HepG2 (cell line): ENCODE measurements at regions not wholly inside any gene's neighbourhood (a gene's known extent, or its start where the extent isn't known, plus 50 kb on each side); places are given as distances from the start of the nearest gene placed in this dataset.

Experiments used
- ATAC-seq: fragments of 200-7000 bp; cut with Tn5 transposase; 3 replicates; pipeline ENCODE4 v1.9.1; 2020; ENCODE audit warnings: mild to moderate bottlenecking, moderate library complexity
- BruUV-seq: library from RNA; stranded (reverse); fragments of 400-500 nt; replicated peaks from 2 replicates; lab custom pipeline; 2021; lab: Mats Ljungman, UMichigan
- CTCF ChIA-PET: fragments of 300-600 bp; formaldehyde crosslinking; extraction: SDS; loops from one replicate; lab custom pipeline; 2021; ENCODE audit warnings: low total read pairs, inconsistent platforms, low intra/inter-chr PET ratio; lab: Yijun Ruan, JAX
- POLR2A ChIA-PET: fragments of 350-600 bp; sonication (Branson Sonifier 250); formaldehyde crosslinking; loops from one replicate; lab custom pipeline; 2020; ENCODE audit warnings: antibody characterized with exemption, inconsistent platforms; lab: Yijun Ruan, JAX
- DNase-seq: peaks from one replicate; pipeline ENCODE4 v3.0.0-alpha.2; 2015; ENCODE audit warnings: low spot score
- FAIRE-seq: peaks from 3 replicates; lab custom pipeline; 2011; peaks lifted over from hg19 to GRCh38; lab: Jason Lieb, UNC
- H2AFZ ChIP-seq: one replicate; pipeline ENCODE4 v1.6.1; 2011; ENCODE audit warnings: low read length, inconsistent platforms
- H3K27ac ChIP-seq: fragments of 300-600 bp; 3 replicates; pipeline ENCODE4 v1.8.0; 2011; ENCODE audit warnings: mixed run types, mild to moderate bottlenecking, mixed read lengths, low read length, inconsistent platforms; ENCODE audit not compliant: insufficient read depth; ENCODE audit errors: extremely low read length
- H3K27me3 ChIP-seq, 2 experiments: fragments of 200-600 bp in 1 of 2; 2 replicates in 1 of 2; 3 replicates in 1 of 2; pipeline versions ENCODE4 v1.6.0 to v1.8.0; 2011; ENCODE audit warnings: low read length in 2 of 2, mild to moderate bottlenecking in 2 of 2, moderate library complexity in 2 of 2, inconsistent platforms in 1 of 2; ENCODE audit not compliant: insufficient read depth in 2 of 2, control insufficient read depth in 1 of 2
- H3K36me3 ChIP-seq, 2 experiments: fragments of 200-600 bp in 1 of 2; replicated peaks in 1 of 2; 2 replicates in 1 of 2; 3 replicates in 1 of 2; pipeline versions ENCODE4 v1.5.1 to v1.8.0; 2011; ENCODE audit warnings: low read length in 2 of 2, inconsistent platforms in 1 of 2; ENCODE audit not compliant: insufficient read depth in 2 of 2, control insufficient read depth in 1 of 2
- H3K4me1 ChIP-seq: 2 replicates; pipeline ENCODE4 v1.5.1; 2012; ENCODE audit warnings: low read length, inconsistent platforms; ENCODE audit not compliant: insufficient read depth
- H3K4me2 ChIP-seq: 2 replicates; pipeline ENCODE4 v1.6.0; 2011; ENCODE audit warnings: low read depth, low read length, inconsistent platforms
- H3K4me3 ChIP-seq, 3 experiments: fragments of 200-600 bp in 1 of 3; sonication (generic), shearing (Covaris generic) in 1 of 3; replicated peaks in 1 of 3; 2 replicates each; pipeline ENCODE4 v1.5.1; 2011 to 2016; ENCODE audit warnings: low read length in 3 of 3, inconsistent platforms in 2 of 3, low read depth in 2 of 3, mild to moderate bottlenecking in 2 of 3, control low read depth in 1 of 3, mixed read lengths in 1 of 3; ENCODE audit not compliant: insufficient read depth in 1 of 3
- H3K79me2 ChIP-seq: one replicate; pipeline ENCODE4 v1.6.1; 2011; ENCODE audit warnings: low read length, inconsistent platforms; ENCODE audit not compliant: insufficient read depth
- H3K9ac ChIP-seq: 2 replicates; pipeline ENCODE4 v1.6.0; 2011; ENCODE audit warnings: mild to moderate bottlenecking, low read depth, low read length, inconsistent platforms; ENCODE audit not compliant: insufficient read depth
- H3K9me3 ChIP-seq: 2 replicates; pipeline ENCODE4 v1.5.1; 2012; ENCODE audit warnings: mild to moderate bottlenecking, low read length
- H4K20me1 ChIP-seq: 2 replicates; pipeline ENCODE4 v1.6.0; 2011; ENCODE audit warnings: inconsistent platforms, mild to moderate bottlenecking, low read length, moderate library complexity; ENCODE audit not compliant: insufficient read depth
- ADNP ChIP-seq: sonication (generic); formaldehyde crosslinking; IDR thresholded peaks from 2 replicates; pipeline ENCODE4 v1.4.0; 2020; ENCODE audit warnings: missing genetic modification reagents
- BHLHE40 ChIP-seq: IDR thresholded peaks from 2 replicates; pipeline ENCODE4 v1.6.1; 2011; ENCODE audit warnings: low read length, improper control_type of control experiment
- CENPT ChIP-seq: sonication (generic); formaldehyde crosslinking; IDR thresholded peaks from 2 replicates; pipeline ENCODE4 v1.8.0; 2022; ENCODE audit warnings: low read depth, mild to moderate bottlenecking, moderate library complexity, missing genetic modification reagents
- ERF ChIP-seq: IDR thresholded peaks from 2 replicates; pipeline ENCODE4 v1.6.1; 2018; ENCODE audit warnings: missing biosample characterization, missing genetic modification reagents
- HMG20B ChIP-seq: conservative IDR thresholded peaks from 2 replicates; pipeline ENCODE4 v1.6.1; 2016; ENCODE audit warnings: missing genetic modification reagents, missing compliant biosample characterization
- KAT7 ChIP-seq: IDR thresholded peaks from 2 replicates; pipeline ENCODE4 v1.6.1; 2018; ENCODE audit warnings: borderline replicate concordance, missing compliant biosample characterization
- MZF1 ChIP-seq: sonication (generic); formaldehyde crosslinking; IDR thresholded peaks from 2 replicates; pipeline ENCODE4 v1.8.1; 2023; ENCODE audit warnings: mild to moderate bottlenecking, missing genetic modification reagents, borderline replicate concordance
- PAF1 ChIP-seq: IDR thresholded peaks from 2 replicates; pipeline ENCODE4 v1.6.1; 2016; ENCODE audit warnings: missing genetic modification reagents, missing compliant biosample characterization
- SMYD3 ChIP-seq: sonication (generic); formaldehyde crosslinking; IDR thresholded peaks from 2 replicates; pipeline ENCODE4 v1.8.1; 2023; ENCODE audit warnings: mild to moderate bottlenecking, missing genetic modification reagents
- SRSF4 ChIP-seq: fragments of 200-400 bp; formaldehyde crosslinking; IDR thresholded peaks from one replicate; pipeline ENCODE4 v1.6.1; 2018; ENCODE audit warnings: mild to moderate bottlenecking, low read depth, low read length, moderate library complexity; ENCODE audit not compliant: poor library complexity, severe bottlenecking
- TCF7L2 ChIP-seq: IDR thresholded peaks from 2 replicates; pipeline ENCODE4 v1.6.1; 2011; ENCODE audit warnings: mild to moderate bottlenecking, low read depth, low read length, moderate library complexity
- ZNF432 ChIP-seq: sonication (generic); formaldehyde crosslinking; IDR thresholded peaks from 2 replicates; pipeline ENCODE4 v1.5.0; 2020; ENCODE audit warnings: missing genetic modification reagents, mild to moderate bottlenecking, borderline replicate concordance
- ZSCAN22 ChIP-seq: sonication (generic); formaldehyde crosslinking; IDR thresholded peaks from 2 replicates; pipeline ENCODE4 v1.4.0; 2020; ENCODE audit warnings: mild to moderate bottlenecking, missing genetic modification reagents
- WGBS: methylation state at CpG from one replicate; pipeline ENCODE4 v1.1.6; 2017; ENCODE audit warnings: low lambda C conversion rate; 5-methylcytosine and 5-hydroxymethylcytosine counted together
- in situ Hi-C: cut with HindIII; loops from 2 replicates; pipeline ENCODE4 v1.10.0; 2017; ENCODE audit warnings: low pct_unique_long_range_greater_than_20kb; ENCODE audit not compliant: extremely low pct_ligation_motif_present
- intact Hi-C: fragments of 100-400 bp; cut with micrococcal nuclease; formaldehyde crosslinking; loops from one replicate; pipeline ENCODE4 v1.10.0; 2022; ENCODE audit not compliant: unreplicated experiment
- TF ChIP-seq, protein P1 (sequence below): sonication (generic); formaldehyde crosslinking; IDR thresholded peaks from 2 replicates; pipeline ENCODE4 v1.5.1; 2020; ENCODE audit warnings: mild to moderate bottlenecking, missing genetic modification reagents, moderate library complexity
- TF ChIP-seq, protein P2 (sequence below): sonication (generic); formaldehyde crosslinking; IDR thresholded peaks from 2 replicates; pipeline ENCODE4 v1.5.0; 2020; ENCODE audit warnings: mild to moderate bottlenecking, missing genetic modification reagents
- TF ChIP-seq, protein P3 (sequence below): sonication (generic); formaldehyde crosslinking; IDR thresholded peaks from 2 replicates; pipeline ENCODE4 v1.5.1; 2020; ENCODE audit warnings: missing genetic modification reagents, mild to moderate bottlenecking, borderline replicate concordance
- TF ChIP-seq, protein P4 (sequence below): sonication (generic); formaldehyde crosslinking; IDR thresholded peaks from 2 replicates; pipeline ENCODE4 v1.4.0; 2020; ENCODE audit warnings: missing genetic modification reagents

DNA sequence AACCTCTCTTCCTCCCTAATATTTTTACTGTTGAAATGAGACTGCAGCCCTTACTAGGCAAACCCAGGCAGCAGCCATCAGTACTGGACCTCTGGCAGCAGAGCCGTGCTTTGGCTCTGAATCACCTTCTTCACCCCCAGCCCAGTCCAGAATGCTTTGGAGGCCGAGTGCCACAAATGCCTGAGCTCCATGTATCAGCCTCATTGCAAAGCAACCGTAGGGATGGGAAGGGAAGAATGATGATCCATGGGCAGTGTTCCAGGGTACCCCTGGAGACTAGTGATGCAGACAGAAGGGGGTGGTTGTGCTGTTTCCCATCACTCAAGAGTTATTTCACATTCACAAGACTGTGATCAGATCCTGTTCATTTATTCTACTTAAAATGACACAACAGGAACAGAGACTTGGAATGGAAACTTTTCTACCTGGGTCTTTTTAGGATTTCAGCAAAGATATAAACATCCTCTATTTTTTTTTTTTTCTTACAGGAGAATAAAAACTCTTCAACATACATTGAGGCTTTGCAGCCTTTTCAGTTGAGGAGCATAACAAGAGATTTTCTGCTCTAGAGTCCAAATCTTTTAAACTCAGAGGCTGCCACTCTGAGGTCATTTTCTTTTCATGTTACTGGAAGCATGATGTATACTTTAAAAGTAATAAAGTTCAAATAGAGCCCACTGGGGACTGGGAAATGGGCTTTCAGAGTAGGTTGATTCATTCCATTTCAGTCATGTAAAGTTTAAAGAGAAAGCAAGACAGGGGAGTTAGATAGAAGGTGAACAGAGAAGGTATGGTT, 138.3 kb downstream of the KCNJ2 start:
- in situ Hi-C loops, result no loop called here
- Histone ChIP-seq H3K9ac (no peak overlapping the region), H3K9me3 (peaks cover 72% of the 10 kb centered on the region), H3K27ac (no peak overlapping the region), H3K79me2 (no peaks in the 10 kb centered on the region), H3K4me2 (no peak overlapping the region), H4K20me1 (no peaks in the 10 kb centered on the region), H2AFZ (no peak overlapping the region), H3K4me1 (no peaks in the 10 kb centered on the region), H3K27me3 (no peaks in the 10 kb centered on the region; a peak in 1 of 5 replicates), H3K36me3 (no peaks in the 10 kb centered on the region), H3K4me3 (no peak overlapping the region)
- no peak for DNase-seq
- ChIA-PET POLR2A (no interaction called here), CTCF (no interaction called here)
- no peak for FAIRE-seq
- WGBS, result 0% methylated on average over 2 of the region's 3 CpGs
- intact Hi-C loops, result no loop called here
- no peak for ATAC-seq
- BruUV-seq, result no TSS peak
- TF ChIP-seq PAF1 (CRISPR knock-in tag) (no peak), MZF1 (CRISPR knock-in tag) (no peak), BHLHE40 (no peak), SRSF4 (no peak), KAT7 (no peak), HMG20B (CRISPR knock-in tag) (no peak), ADNP (CRISPR knock-in tag) (no peak), CENPT (CRISPR knock-in tag) (no peak), ERF (no peak), TCF7L2 (no peak), ZNF432 (no peak), SMYD3 (CRISPR knock-in tag) (no peak), ZSCAN22 (no peak)
- TF ChIP-seq, protein P1, sequence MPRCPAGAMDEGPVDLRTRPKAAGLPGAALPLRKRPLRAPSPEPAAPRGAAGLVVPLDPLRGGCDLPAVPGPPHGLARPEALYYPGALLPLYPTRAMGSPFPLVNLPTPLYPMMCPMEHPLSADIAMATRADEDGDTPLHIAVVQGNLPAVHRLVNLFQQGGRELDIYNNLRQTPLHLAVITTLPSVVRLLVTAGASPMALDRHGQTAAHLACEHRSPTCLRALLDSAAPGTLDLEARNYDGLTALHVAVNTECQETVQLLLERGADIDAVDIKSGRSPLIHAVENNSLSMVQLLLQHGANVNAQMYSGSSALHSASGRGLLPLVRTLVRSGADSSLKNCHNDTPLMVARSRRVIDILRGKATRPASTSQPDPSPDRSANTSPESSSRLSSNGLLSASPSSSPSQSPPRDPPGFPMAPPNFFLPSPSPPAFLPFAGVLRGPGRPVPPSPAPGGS (CRISPR knock-in tag), result no peak
- TF ChIP-seq, protein P2, sequence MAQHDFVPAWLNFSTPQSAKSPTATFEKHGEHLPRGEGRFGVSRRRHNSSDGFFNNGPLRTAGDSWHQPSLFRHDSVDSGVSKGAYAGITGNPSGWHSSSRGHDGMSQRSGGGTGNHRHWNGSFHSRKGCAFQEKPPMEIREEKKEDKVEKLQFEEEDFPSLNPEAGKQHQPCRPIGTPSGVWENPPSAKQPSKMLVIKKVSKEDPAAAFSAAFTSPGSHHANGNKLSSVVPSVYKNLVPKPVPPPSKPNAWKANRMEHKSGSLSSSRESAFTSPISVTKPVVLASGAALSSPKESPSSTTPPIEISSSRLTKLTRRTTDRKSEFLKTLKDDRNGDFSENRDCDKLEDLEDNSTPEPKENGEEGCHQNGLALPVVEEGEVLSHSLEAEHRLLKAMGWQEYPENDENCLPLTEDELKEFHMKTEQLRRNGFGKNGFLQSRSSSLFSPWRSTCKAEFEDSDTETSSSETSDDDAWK (CRISPR knock-in tag), result no peak
- TF ChIP-seq, protein P3, sequence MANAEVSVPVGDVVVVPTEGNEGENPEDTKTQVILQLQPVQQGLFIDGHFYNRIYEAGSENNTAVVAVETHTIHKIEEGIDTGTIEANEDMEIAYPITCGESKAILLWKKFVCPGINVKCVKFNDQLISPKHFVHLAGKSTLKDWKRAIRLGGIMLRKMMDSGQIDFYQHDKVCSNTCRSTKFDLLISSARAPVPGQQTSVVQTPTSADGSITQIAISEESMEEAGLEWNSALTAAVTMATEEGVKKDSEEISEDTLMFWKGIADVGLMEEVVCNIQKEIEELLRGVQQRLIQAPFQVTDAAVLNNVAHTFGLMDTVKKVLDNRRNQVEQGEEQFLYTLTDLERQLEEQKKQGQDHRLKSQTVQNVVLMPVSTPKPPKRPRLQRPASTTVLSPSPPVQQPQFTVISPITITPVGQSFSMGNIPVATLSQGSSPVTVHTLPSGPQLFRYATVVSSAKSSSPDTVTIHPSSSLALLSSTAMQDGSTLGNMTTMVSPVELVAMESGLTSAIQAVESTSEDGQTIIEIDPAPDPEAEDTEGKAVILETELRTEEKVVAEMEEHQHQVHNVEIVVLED, result no peak
- TF ChIP-seq, protein P4, sequence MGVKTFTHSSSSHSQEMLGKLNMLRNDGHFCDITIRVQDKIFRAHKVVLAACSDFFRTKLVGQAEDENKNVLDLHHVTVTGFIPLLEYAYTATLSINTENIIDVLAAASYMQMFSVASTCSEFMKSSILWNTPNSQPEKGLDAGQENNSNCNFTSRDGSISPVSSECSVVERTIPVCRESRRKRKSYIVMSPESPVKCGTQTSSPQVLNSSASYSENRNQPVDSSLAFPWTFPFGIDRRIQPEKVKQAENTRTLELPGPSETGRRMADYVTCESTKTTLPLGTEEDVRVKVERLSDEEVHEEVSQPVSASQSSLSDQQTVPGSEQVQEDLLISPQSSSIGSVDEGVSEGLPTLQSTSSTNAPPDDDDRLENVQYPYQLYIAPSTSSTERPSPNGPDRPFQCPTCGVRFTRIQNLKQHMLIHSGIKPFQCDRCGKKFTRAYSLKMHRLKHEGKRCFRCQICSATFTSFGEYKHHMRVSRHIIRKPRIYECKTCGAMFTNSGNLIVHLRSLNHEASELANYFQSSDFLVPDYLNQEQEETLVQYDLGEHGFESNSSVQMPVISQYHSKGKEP (CRISPR knock-in tag), result no peak
